ENCODE measurements at regions not wholly inside any gene's neighbourhood (a gene's known extent, or its start where the extent isn't known, plus 50 kb on each side); places are given as distances from the start of the nearest gene placed in this dataset.

- Histone ChIP-seq H3K4me2 (ENCODE audit: insufficient read depth, low read length) (no peak overlapping the region), H3K36me3 (ENCODE audit: control insufficient read depth in 2 of 2, extremely low read depth in 1 of 2, insufficient read depth in 2 of 2, low read length in 2 of 2) (no peaks in the 10 kb centered on the region), H3K27ac (ENCODE audit: insufficient read depth, low read depth, low read length) (no peak overlapping the region), H3K9ac (replicated peaks; ENCODE audit: extremely low read depth, insufficient read depth, low read length) (no peak overlapping the region), H3K9me3 (replicated peaks; ENCODE audit: control insufficient read depth, insufficient read depth, low read length) (no peaks in the 10 kb centered on the region), H3K27me3 (ENCODE audit: control insufficient read depth in 2 of 2, insufficient read depth in 2 of 2, low read length in 2 of 2) (no peaks in the 10 kb centered on the region), H2AFZ (ENCODE audit: low read depth, low read length) (no peak overlapping the region), H3K4me1 (ENCODE audit: control insufficient read depth, extremely low read depth, insufficient read depth, low read length) (peaks cover 12% of the 10 kb centered on the region), H4K20me1 (replicated peaks; ENCODE audit: control insufficient read depth, extremely low read depth, insufficient read depth, low read length) (no peaks in the 10 kb centered on the region), H3K4me3 (replicated peaks in 1 of 3; ENCODE audit: insufficient read depth in 1 of 3, low read depth in 1 of 3, low read length in 3 of 3) (no peak overlapping the region), H3K79me2 (ENCODE audit: control insufficient read depth, insufficient read depth, low read length) (no peaks in the 10 kb centered on the region), H3K9me1 (replicated peaks; ENCODE audit: control insufficient read depth, extremely low read depth, insufficient read depth, low read length) (no peaks in the 10 kb centered on the region)
- no TSS peak for BruUV-seq (replicated peaks)
- DNase-seq (ENCODE audit: low read depth, low spot score), result no peak
- dilution Hi-C loops (cut with MboI; ENCODE audit: extremely low pct_ligation_motif_present, low sequenced_read_pairs) (no loop called here), intact Hi-C loops (cut with micrococcal nuclease) (loop anchor here (2.0 kb wide), 1 partner anchor 73 kb away; the partner anchor contains the start of gene MARCHF4)
- POLR2A ChIA-PET, result no interaction called here
- no peak for TF ChIP-seq POLR2A (IDR thresholded peaks at IDR 0.05; ENCODE audit: low read depth, low read length)
- TF ChIP-seq POLR2AphosphoS5 (IDR thresholded peaks at IDR 0.05; ENCODE audit: insufficient read depth, low read depth, low read length), result no peak
- TF ChIP-seq MYC (IDR thresholded peaks at IDR 0.05; ENCODE audit: low read depth, low read length), result no peak
- no peak for TF ChIP-seq EZH2 (IDR thresholded peaks at IDR 0.05; ENCODE audit: borderline replicate concordance, low read depth, low read length, severe bottlenecking)
- no peak for TF ChIP-seq GATA2 (IDR thresholded peaks at IDR 0.05; ENCODE audit: insufficient read depth, insufficient read length, low read depth, low read length)
- no peak for TF ChIP-seq MAX (IDR thresholded peaks at IDR 0.05; ENCODE audit: insufficient read depth, insufficient read length)
- no peak for TF ChIP-seq FOS (IDR thresholded peaks at IDR 0.05; ENCODE audit: borderline replicate concordance, insufficient read depth, low read length)
- TF ChIP-seq JUN (IDR thresholded peaks at IDR 0.05; ENCODE audit: borderline replicate concordance, insufficient read depth, insufficient read length, low read depth), result no peak
- TF ChIP-seq CTCF (IDR thresholded peaks at IDR 0.05; ENCODE audit: extremely low read depth in 1 of 2, insufficient read depth in 1 of 2, low read depth in 1 of 2, low read length in 2 of 2), result no peak
- CTCF ChIA-PET, result interaction anchor here (1.1 to 1.2 kb wide), 2 partner anchors 11 to 105 kb away, joined by 3 to 4 read pairs; no protein-coding TSS in a partner anchor
- no peak for FAIRE-seq
Measured at GRCh38 chr2:216299588-216299987, 72.7 kb downstream of the MARCHF4 start.
